Neural cell (in vitro differentiated cells): ENCODE measurements at regions not wholly inside any gene's neighbourhood (a gene's known extent, or its start where the extent isn't known, plus 50 kb on each side); places are given as distances from the start of the nearest gene placed in this dataset.

Source experiments
- H2AFZ ChIP-seq: fragments of 200-600, 300-800 bp; sonication (generic), shearing (Covaris generic); 2 replicates; pipeline ENCODE4 v1.6.0; 2014; ENCODE audit warnings: low read depth, mild to moderate bottlenecking, antibody characterized with exemption, low read length, moderate library complexity
- H3F3A ChIP-seq: fragments of 200-600 bp; shearing (Covaris generic); 2 replicates; pipeline ENCODE4 v1.6.1; 2016; ENCODE audit warnings: mild to moderate bottlenecking, moderate library complexity, mixed read lengths, antibody characterized with exemption, low read length; ENCODE audit not compliant: insufficient read depth, poor library complexity, severe bottlenecking
- H3K27ac ChIP-seq: fragments of 200-600, 300-800 bp; sonication (generic), shearing (Covaris generic); 2 replicates; pipeline ENCODE4 v1.5.1; 2014; ENCODE audit warnings: mild to moderate bottlenecking, low read length, moderate library complexity
- H3K27me3 ChIP-seq: fragments of 300-800, 200-600 bp; sonication (generic), shearing (Covaris generic); 2 replicates; pipeline ENCODE4 v1.6.0; 2014; ENCODE audit warnings: mild to moderate bottlenecking, low read depth, low read length, moderate library complexity; ENCODE audit not compliant: insufficient read depth
- H3K36me3 ChIP-seq: fragments of 300-800, 200-600 bp; sonication (generic), shearing (Covaris generic); 2 replicates; pipeline ENCODE4 v1.5.1; 2014; ENCODE audit warnings: mild to moderate bottlenecking, antibody characterized with exemption, low read length, moderate library complexity; ENCODE audit not compliant: insufficient read depth
- H3K4me2 ChIP-seq: fragments of 300-800, 200-600 bp; sonication (generic), shearing (Covaris generic); 2 replicates; pipeline ENCODE4 v1.6.0; 2014; ENCODE audit warnings: mild to moderate bottlenecking, low read length
- H3K4me3 ChIP-seq: fragments of 300-800, 200-600 bp; sonication (generic), shearing (Covaris generic); 2 replicates; pipeline ENCODE4 v1.5.1; 2014; ENCODE audit warnings: mild to moderate bottlenecking, low read length, moderate library complexity
- H3K79me2 ChIP-seq: fragments of 200-600 bp; shearing (Covaris generic); replicated peaks from 2 replicates; pipeline ENCODE4 v1.6.0; 2014; ENCODE audit warnings: mild to moderate bottlenecking, low read length, moderate library complexity; ENCODE audit not compliant: insufficient read depth
- H3K9ac ChIP-seq: fragments of 300-800, 200-600 bp; sonication (generic), shearing (Covaris generic); 2 replicates; pipeline ENCODE4 v1.6.1; 2016; ENCODE audit warnings: mild to moderate bottlenecking, low read length, mixed read lengths
- H3K9me2 ChIP-seq: fragments of 200-600 bp; shearing (Covaris generic); 2 replicates; pipeline ENCODE4 v1.6.1; 2016; ENCODE audit warnings: mild to moderate bottlenecking, low read length, mixed read lengths; ENCODE audit not compliant: insufficient read depth
- H3K9me3 ChIP-seq: fragments of 200-600, 300-800 bp; sonication (generic), shearing (Covaris generic); 2 replicates; pipeline ENCODE4 v1.6.1; 2016; ENCODE audit warnings: mild to moderate bottlenecking, mixed run types, low read length, moderate library complexity, mixed read lengths
- H4K20me1 ChIP-seq: fragments of 200-600 bp; shearing (Covaris generic); 2 replicates; pipeline ENCODE4 v1.6.1; 2016; ENCODE audit warnings: mild to moderate bottlenecking, mixed run types; ENCODE audit not compliant: insufficient read depth
- EP300 ChIP-seq: fragments of 450-650 bp; conservative IDR thresholded peaks from 2 replicates; pipeline ENCODE4 v1.6.1; 2014; ENCODE audit warnings: antibody characterized with exemption, mild to moderate bottlenecking, moderate library complexity; ENCODE audit not compliant: poor library complexity, severe bottlenecking
- EZH2 ChIP-seq: fragments of 200-600, 300-800 bp; shearing (Covaris generic), sonication (generic); IDR thresholded peaks from 2 replicates; pipeline ENCODE4 v1.6.1; 2014; ENCODE audit warnings: antibody characterized with exemption, low read length, borderline replicate concordance, mild to moderate bottlenecking; ENCODE audit not compliant: insufficient read depth, poor library complexity, severe bottlenecking
- MXI1 ChIP-seq: fragments of 450-650 bp; conservative IDR thresholded peaks from 2 replicates; pipeline ENCODE4 v1.6.1; 2014; ENCODE audit warnings: antibody characterized with exemption, mild to moderate bottlenecking; ENCODE audit not compliant: poor library complexity, severe bottlenecking
- POLR2AphosphoS5 ChIP-seq: IDR thresholded peaks from 2 replicates; pipeline ENCODE4 v1.6.1; 2012
- RAD21 ChIP-seq: fragments of 450-650 bp; conservative IDR thresholded peaks from 2 replicates; pipeline ENCODE4 v1.6.1; 2014; ENCODE audit warnings: antibody characterized with exemption, mild to moderate bottlenecking, moderate library complexity
- SMC3 ChIP-seq: fragments of 450-650 bp; conservative IDR thresholded peaks from 2 replicates; pipeline ENCODE4 v1.6.1; 2014; ENCODE audit warnings: antibody characterized with exemption, mild to moderate bottlenecking, moderate library complexity; ENCODE audit not compliant: poor library complexity
- TAF1 ChIP-seq: IDR thresholded peaks from 2 replicates; pipeline ENCODE4 v1.6.1; 2012; ENCODE audit warnings: low read depth
- TF ChIP-seq, protein P1 (sequence below): fragments of 450-650 bp; IDR thresholded peaks from 2 replicates; pipeline ENCODE4 v1.5.1; 2014; ENCODE audit warnings: antibody characterized with exemption, mild to moderate bottlenecking, moderate library complexity; ENCODE audit not compliant: poor library complexity, severe bottlenecking
- TF ChIP-seq, protein P2 (sequence below): IDR thresholded peaks from 2 replicates; pipeline ENCODE4 v1.6.1; 2012; ENCODE audit warnings: borderline replicate concordance

DNA sequence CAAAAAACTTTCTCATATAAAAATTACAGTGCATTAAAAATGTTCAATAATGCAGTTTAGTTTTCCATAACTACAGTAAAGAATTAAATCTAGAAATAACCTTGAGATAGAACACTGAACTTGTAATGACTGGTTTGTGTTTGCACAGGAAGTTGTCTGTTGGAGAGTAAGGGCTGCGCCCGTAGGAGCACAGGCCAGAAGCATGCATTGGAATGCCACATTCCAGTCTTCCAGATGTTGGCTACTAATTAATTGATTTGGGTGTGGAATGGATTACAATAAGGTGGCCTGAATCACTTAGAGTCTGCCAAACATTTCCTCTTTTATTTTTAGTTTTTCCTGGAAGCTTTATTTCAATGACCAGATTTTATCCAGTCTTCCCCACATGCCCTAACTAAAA, 582.6 kb upstream of the MMS22L start:
- no peaks in the 10 kb centered on the region for H3K36me3 ChIP-seq
- no peak for TF ChIP-seq POLR2AphosphoS5
- TF ChIP-seq RAD21, result no peak
- TF ChIP-seq, protein P1, sequence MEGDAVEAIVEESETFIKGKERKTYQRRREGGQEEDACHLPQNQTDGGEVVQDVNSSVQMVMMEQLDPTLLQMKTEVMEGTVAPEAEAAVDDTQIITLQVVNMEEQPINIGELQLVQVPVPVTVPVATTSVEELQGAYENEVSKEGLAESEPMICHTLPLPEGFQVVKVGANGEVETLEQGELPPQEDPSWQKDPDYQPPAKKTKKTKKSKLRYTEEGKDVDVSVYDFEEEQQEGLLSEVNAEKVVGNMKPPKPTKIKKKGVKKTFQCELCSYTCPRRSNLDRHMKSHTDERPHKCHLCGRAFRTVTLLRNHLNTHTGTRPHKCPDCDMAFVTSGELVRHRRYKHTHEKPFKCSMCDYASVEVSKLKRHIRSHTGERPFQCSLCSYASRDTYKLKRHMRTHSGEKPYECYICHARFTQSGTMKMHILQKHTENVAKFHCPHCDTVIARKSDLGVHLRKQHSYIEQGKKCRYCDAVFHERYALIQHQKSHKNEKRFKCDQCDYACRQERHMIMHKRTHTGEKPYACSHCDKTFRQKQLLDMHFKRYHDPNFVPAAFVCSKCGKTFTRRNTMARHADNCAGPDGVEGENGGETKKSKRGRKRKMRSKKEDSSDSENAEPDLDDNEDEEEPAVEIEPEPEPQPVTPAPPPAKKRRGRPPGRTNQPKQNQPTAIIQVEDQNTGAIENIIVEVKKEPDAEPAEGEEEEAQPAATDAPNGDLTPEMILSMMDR, result no peak
- no peak for TF ChIP-seq MXI1
- TF ChIP-seq, protein P2, sequence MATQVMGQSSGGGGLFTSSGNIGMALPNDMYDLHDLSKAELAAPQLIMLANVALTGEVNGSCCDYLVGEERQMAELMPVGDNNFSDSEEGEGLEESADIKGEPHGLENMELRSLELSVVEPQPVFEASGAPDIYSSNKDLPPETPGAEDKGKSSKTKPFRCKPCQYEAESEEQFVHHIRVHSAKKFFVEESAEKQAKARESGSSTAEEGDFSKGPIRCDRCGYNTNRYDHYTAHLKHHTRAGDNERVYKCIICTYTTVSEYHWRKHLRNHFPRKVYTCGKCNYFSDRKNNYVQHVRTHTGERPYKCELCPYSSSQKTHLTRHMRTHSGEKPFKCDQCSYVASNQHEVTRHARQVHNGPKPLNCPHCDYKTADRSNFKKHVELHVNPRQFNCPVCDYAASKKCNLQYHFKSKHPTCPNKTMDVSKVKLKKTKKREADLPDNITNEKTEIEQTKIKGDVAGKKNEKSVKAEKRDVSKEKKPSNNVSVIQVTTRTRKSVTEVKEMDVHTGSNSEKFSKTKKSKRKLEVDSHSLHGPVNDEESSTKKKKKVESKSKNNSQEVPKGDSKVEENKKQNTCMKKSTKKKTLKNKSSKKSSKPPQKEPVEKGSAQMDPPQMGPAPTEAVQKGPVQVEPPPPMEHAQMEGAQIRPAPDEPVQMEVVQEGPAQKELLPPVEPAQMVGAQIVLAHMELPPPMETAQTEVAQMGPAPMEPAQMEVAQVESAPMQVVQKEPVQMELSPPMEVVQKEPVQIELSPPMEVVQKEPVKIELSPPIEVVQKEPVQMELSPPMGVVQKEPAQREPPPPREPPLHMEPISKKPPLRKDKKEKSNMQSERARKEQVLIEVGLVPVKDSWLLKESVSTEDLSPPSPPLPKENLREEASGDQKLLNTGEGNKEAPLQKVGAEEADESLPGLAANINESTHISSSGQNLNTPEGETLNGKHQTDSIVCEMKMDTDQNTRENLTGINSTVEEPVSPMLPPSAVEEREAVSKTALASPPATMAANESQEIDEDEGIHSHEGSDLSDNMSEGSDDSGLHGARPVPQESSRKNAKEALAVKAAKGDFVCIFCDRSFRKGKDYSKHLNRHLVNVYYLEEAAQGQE, result no peak
- no peak for TF ChIP-seq EP300
- TF ChIP-seq TAF1, result no peak
- TF ChIP-seq EZH2, result no peak
- TF ChIP-seq SMC3, result no peak
- no peak overlapping the region for H3K4me2 ChIP-seq
- no peaks in the 10 kb centered on the region for H3K9me2 ChIP-seq
- peaks cover 3% of the 10 kb centered on the region for H3F3A ChIP-seq
- no peak overlapping the region for H3K27ac ChIP-seq
- H4K20me1 ChIP-seq, result no peaks in the 10 kb centered on the region
- no peak overlapping the region for H2AFZ ChIP-seq
- no peak overlapping the region for H3K9ac ChIP-seq
- H3K27me3 ChIP-seq, result no peaks in the 10 kb centered on the region
- no peaks in the 10 kb centered on the region for H3K79me2 ChIP-seq
- no peak overlapping the region for H3K4me3 ChIP-seq
- no peaks in the 10 kb centered on the region for H3K9me3 ChIP-seq

DNA sequence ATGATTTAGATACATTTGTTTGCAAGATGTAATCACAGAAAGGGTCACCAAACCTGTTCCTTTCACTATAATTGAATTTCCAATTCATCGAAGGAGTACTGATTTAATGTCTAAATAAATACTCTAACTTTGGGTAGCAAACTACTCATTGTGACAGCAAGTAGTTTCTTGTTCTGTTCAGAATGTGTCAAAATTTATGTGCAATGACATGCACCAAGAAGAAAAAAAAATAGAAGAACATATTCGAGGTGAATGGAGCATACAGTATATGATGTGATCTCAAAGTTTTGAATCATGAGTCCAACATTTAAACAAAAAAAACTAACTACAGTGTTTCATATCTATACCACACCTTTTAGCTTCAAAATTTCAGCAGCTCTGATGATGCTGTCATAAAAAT, 583.6 kb upstream of the MMS22L start:
- no peak for TF ChIP-seq EZH2
- no peak overlapping the region for H3K4me3 ChIP-seq
- H3K9me2 ChIP-seq, result no peaks in the 10 kb centered on the region
- no peaks in the 10 kb centered on the region for H3K79me2 ChIP-seq
- H3K9ac ChIP-seq, result no peak overlapping the region
- peaks cover 3% of the 10 kb centered on the region for H3F3A ChIP-seq
- no peaks in the 10 kb centered on the region for H3K36me3 ChIP-seq
- no peak overlapping the region for H3K27ac ChIP-seq
- H4K20me1 ChIP-seq, result no peaks in the 10 kb centered on the region
- no peak overlapping the region for H3K4me2 ChIP-seq
- H3K27me3 ChIP-seq, result no peaks in the 10 kb centered on the region
- H3K9me3 ChIP-seq, result no peaks in the 10 kb centered on the region
- H2AFZ ChIP-seq, result no peak overlapping the region

DNA sequence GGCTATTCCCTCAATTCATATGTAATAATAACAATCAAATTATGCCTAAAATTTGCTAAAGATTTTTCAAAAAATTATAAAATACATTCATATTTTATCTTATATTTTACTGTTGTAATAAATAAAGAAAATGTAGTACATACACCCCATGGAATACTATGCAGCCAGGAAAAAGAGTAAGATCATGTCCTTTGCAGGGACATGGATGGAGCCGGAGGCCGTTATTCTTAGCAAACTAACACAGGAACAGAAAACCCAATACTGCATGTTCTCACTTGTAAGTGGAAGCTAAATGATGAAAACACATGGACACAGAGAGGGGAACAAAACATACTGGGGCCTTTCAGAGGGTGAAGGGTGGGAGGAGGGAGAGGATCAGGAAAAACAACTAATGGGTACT, 584.2 kb upstream of the MMS22L start:
- Histone ChIP-seq H3K27me3 (no peaks in the 10 kb centered on the region), H3K9me2 (no peaks in the 10 kb centered on the region), H3K4me2 (no peak overlapping the region), H2AFZ (no peak overlapping the region), H3K79me2 (no peaks in the 10 kb centered on the region), H3K27ac (no peak overlapping the region), H3K4me3 (no peak overlapping the region), H3F3A (peaks cover 3% of the 10 kb centered on the region), H3K9me3 (no peaks in the 10 kb centered on the region), H4K20me1 (no peaks in the 10 kb centered on the region), H3K9ac (no peak overlapping the region), H3K36me3 (no peaks in the 10 kb centered on the region)
- TF ChIP-seq, protein P2, result no peak
- TF ChIP-seq RAD21, result no peak
- TF ChIP-seq EZH2, result no peak
- TF ChIP-seq, protein P1, result no peak
- TF ChIP-seq EP300, result no peak
- no peak for TF ChIP-seq POLR2AphosphoS5
- no peak for TF ChIP-seq SMC3
- TF ChIP-seq TAF1, result no peak
- no peak for TF ChIP-seq MXI1
